Islet of Langerhans (tissue), 1 donor: ENCODE measurements at regions not wholly inside any gene's neighbourhood (a gene's known extent, or its start where the extent isn't known, plus 50 kb on each side); places are given as distances from the start of the nearest gene placed in this dataset.
"Not testable (repeated sequence)": the region's sequence is repeated elsewhere in the genome, so short reads cannot be mapped to it uniquely, and the experiment has no call there.

ENCODE experiments used
- FAIRE-seq: peaks from one replicate; lab custom pipeline; 2011; peaks lifted over from hg19 to GRCh38; lab: Jason Lieb, UNC

DNA sequence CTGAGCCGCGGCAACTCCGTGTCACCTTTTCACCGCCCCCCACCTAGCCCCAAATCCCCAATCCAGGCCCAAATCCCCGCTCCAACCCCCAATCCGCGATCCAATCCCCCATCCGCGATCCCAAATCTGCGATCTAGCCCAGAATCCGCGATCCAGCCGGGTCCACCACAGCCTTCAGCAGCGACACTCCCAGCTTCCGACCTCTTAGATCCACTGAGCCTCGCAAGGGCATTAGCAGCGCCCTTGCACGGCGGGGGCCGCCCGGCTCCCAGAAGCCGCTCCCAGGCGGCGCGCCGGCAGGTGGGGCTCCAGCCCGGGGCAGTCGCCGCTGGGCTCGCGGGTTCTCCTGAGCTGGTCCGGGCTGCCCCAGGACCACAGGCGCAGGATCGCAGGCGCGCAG lies 116.1 kb upstream of the TPTE start:
- not testable (repeated sequence) for FAIRE-seq

DNA sequence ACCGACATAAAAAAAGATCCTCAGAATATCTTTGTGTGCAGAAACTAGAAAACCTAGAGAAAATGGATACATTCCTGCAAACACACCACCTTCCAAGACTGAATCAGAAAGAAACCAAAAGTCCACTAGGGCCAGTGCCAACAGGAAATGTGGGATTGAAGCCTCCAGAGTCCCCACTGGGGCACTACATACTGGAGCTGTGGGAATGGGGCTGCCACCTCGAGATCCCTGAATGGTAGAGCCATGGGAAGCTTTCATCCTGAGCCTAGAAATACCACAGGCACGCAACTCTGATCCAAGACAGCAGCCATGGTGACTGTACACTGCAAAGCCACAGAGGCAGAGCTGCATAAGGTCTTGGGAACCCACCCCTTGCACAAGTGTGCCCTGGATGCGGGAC lies 111.6 kb upstream of the TPTE start:
- FAIRE-seq = not testable (repeated sequence)

DNA sequence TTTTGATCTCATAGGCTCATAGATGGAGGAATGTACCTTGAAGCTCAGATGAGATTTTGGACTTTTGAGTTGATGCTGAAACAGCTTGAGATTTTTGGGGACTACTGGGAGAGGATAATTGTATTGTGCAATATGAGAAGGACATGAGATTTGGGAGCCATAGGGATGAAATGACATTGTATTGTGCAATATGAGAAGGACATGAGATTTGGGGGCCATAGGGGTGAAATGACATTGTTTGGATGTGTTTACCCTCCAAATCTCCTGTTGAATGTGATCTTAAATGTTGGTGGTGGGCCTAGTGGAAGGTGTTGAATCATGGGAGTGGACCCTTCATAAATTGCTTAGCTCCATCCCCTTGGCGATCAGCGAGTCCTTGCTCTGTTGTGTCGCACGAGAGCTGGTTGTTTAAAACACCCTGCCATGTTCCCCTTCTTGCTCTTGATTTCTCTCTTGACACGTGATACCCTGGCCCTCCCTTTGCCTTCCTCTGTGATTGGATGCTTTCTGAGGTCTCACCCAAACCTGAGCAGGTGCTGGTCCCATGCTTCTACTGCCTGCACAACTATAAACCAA lies 110.9 kb upstream of the TPTE start:
- not testable (repeated sequence) for FAIRE-seq

DNA sequence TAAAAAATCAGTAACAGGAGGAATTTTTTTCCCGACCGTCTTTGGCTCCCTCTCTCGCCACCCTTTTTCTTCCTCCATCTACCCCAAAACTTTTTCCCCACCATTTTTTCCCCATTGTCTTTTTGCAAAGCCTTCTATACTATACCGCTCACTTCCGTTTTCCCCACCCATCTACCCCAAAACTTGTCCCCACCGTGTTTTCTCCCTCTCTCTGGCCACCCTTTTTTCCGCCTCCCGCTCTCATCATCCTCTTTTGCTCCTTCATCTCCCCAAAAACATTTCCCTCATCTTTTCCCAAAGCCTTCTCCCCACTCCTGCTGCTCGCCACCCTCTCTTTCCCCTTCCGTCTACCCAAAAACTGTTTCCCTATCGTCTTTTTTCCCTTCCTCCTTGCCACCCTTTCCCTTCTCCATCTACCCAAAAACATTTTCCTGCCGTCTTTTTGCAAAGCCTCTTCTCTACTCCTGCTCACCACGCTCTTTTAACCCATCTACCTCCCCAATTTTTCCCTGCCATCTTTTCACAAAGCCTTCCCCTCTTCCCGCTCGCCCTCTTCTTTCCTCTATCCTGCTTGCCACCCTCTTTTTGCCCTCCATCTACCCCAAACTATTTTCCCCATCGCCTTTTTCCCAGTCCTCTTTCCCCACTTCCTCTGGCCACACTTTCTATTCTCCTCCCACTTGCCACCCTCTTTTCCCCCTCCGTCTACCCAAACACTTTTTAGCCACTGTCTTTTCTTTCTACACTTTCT lies 109.4 kb upstream of the TPTE start:
- not testable (repeated sequence) for FAIRE-seq

DNA sequence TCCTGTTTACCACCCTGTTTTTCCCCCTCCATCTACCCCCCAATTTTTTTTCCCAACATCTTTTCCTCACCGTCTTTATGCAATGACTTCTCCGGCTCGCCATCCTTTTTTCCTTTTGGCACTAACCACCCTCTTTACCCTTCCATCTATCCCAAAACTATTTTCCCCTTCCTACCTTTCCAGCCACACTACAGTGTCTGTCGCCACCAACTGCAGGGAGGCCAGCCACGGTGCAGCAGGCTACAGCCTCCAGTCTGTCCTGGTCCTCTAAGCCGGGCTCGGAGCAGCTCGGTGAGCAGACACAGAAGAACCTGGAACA lies 108.5 kb upstream of the TPTE start:
- not testable (repeated sequence) for FAIRE-seq

DNA sequence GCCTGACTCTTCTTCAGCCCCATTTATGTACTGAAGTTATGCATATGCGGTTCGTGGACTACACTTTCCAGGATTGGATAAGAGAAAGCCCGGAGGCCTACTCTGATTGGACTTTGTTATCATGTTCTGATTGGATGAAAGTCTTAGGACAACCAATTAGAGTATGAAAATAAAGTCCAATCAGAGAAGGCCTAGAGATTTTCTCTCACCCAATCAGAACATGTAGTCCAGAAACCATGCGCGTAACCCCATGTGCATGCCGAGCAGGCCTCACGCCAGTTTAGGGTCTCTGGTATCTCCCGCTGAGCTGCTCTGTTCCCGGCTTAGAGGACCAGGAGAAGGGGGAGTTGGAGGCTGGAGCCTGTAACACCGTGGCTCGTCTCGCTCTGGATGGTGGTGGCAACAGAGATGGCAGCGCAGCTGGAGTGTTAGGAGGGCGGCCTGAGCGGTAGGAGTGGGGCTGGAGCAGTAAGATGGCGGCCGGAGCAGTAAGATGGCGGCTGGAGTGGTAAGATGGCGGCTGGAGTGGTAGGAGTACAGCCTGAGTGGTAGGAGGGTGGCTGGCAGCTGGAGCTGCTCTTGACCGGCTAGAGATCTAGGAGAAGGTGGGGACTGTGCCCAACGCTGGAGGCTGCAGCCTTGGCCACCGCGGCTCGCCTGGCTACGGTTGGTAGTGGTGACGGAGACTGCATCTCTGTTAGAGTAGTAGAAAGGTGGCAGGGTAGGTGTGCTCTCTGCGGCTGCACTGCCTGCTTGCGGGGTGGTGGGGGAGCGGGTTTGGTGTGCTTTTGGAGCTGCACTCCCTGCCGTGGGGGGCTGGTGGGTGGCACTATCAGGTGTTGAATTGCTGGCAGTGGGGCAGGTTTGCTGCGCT lies 107.9 kb upstream of the TPTE start:
- FAIRE-seq = not testable (repeated sequence)

DNA sequence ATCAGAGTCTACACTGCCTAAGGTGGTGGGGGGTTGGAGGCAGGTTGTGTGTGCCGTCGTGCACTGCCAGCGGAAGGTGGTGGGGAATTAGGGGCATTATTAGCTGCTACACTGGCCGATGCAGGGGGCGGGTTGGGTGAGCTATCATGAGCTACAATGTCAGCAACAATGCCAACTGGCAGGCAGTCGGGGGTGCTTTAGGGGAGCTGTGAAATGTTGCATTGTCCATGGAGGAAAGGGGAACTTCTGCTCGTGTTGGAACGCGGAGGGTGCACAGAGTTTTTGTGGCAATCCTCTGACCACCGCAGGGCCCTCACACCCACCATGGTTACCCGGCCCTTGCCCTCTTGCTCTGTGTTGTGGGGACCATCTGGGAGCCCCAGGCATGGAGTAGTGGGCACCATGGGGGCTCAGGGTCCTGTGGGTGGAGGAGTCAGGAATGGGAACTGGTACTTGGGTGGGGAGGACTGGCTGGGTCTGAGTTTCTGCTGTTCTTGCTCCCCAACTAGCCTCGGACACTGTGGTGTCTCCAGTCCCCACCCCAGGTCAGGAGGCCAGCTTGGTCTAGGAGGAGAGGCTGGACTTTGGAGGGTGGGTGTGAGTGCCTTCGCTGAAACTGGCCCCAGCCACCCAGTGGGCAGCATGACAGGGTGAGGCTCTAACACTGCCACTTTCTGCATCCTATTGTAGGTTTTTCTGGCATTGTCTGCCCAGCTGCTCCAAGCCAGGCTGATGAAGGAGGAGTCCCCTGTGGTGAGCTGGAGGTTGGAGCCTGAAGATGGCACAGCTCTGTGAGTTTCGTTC lies 107.1 kb upstream of the TPTE start:
- not testable (repeated sequence) for FAIRE-seq

DNA sequence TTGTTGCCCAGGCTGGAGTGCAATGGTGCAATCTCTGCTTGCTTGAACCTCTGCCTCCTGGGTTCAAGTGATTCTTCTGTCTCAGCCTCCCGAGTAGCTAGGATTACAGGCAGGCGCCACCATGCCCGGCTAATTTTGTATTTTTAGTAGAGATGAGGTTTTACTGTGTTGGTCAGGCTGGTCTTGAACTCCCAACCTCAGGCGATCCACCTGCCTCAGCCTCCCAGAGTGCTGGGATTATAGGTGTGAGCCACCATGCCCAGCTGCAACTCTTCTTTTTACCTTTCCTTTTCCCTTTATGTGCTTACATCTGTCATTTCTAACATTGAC lies 106.5 kb upstream of the TPTE start:
- FAIRE-seq = not testable (repeated sequence)

DNA sequence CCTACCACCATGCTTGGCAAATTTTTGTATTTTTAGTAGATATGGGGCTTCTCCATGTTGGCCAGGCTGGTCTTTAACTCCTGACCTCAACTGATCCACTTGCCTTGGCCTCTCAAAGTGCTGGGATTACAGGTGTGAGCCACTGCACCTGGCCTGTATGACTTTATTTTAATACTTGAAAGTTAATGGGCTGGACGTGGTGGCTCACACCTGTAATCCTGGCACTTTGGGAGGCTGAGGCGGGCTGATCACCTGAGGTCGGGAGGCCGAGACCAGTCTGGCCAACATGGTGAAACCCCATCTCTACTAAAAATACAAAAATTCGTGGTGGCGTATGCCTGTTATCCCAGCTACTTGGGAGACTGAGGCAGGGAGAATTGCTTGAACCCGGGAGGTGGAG lies 105.9 kb upstream of the TPTE start:
- FAIRE-seq = not testable (repeated sequence)

DNA sequence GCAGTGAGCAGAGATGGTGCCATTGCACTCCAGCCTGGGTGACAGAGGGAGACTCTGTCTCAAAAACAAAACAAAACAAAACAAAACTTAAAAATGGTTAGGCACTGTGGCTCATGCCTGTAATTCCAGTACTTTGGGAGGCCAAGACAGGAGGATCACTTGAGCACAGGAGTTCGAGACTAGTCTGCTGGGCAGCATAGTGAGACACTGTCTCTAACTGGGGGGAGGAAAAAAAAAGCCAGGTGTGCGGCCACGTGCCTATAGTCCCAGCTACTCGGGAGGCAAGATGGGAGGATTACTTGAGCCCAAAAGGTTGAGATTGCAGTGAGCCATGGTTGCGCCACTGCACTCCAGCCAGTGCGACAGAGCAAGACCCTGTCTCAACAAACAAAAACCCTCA lies 105.5 kb upstream of the TPTE start:
- not testable (repeated sequence) for FAIRE-seq

DNA sequence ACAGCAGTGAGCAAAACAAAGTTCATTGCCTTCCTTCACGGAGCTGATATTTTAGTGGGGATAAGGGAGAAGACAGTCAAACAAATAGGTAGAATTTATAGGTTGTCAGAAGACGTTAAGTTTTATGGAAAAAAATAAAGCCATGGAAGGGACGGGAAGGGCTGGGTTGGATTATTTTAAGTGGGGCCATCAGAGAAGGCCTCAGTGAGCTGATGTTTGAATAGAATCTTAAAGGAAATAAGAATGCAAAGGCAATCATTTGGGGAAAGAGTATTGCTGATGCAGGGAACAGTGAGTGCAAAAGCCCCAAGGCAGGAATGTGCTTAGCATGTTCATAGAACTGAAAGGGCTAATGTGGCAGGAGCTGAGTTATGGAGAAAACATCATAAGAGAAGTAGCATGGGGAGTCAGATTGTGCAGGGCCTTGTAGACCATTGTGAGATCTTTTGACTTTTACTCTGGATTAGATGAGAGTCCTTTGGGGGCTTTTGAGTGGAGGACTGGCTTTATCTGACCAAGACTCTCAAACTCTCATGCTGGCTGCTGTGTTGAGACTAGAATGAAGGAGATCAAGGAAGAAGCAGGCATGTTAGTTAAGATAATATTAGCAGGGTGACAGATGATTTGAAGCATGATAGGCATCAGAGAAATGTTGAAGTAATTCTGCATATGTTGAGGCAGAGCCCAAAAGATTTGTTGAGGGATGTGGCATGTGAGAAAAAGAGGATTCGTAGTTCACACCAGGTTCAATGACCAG lies 104.5 kb upstream of the TPTE start:
- not testable (repeated sequence) for FAIRE-seq

DNA sequence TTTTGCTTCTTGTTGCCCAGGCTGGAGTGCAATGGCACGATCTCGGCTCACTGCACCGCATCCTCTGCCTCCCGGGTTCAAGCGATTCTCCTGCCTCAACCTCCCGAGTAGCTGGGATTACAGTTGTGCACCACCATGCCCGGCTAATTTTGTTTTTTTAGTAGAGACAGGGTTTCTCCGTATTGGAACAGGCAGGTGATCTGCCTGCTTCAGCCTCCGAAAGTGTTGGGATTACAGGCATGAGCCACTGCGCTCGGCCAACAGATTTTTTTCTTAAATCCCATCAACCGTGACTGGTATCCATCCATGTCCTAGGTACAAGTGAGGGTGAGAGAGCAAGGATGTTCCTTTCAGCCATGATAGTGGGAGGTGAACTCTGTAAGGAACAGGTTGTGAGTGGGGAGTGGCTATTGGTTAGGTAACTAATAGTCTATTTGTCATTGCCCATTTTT lies 103.8 kb upstream of the TPTE start:
- not testable (repeated sequence) for FAIRE-seq

DNA sequence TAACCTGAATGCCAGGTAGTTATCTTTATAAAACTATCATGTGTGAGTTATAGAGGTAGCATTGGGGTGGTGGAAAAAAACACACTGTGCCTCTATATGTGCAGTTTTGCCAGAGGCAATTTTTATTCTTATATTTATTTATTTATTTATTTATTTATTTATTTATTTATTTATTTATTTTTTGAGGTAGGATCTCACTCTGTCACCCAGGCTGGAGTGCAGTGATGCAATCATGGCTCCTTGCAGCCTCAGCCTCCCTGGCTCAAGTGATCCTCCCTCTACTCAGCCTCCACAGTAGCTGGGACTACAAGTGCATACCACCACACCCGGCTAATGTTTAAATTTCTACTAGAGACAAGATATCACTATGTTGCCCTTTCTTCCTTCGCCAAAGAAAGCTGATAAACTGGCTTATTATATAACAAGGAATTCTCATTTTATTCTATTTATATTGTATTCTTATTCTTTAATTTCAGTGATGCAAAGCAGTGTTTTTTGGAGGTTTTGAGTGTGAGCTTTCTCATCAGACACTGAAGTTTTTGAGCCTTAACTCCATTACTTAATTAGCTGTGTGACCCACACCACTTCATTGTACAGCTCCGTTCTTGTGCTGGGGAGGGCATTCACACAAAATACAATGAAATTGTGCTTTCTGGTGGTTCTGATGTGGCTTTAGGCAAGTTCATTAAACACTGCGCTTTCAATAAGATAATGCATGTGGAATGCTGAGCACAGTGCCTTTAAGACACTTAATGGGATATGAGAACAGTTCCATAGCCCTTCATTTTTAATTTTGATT lies 102.9 kb upstream of the TPTE start:
- not testable (repeated sequence) for FAIRE-seq

DNA sequence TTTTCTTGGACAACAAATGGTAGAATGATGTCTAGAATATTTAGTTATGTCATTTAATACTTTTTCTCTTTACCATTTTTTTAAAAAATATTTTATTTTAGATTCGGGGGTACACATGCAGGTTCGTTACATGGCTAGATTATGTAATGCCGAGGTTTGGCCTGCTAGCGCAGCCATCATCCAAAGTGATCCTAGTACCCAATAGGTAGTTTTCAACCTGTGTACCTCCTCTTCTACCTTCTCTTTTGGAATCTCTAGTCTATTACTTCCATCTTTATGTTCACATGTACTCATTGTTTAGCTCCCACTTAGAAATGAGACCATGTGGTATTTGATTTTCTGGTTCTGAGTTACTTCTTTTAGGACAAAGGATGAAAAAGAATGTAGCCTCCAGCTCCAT lies 100.2 kb upstream of the TPTE start:
- FAIRE-seq = not testable (repeated sequence)

DNA sequence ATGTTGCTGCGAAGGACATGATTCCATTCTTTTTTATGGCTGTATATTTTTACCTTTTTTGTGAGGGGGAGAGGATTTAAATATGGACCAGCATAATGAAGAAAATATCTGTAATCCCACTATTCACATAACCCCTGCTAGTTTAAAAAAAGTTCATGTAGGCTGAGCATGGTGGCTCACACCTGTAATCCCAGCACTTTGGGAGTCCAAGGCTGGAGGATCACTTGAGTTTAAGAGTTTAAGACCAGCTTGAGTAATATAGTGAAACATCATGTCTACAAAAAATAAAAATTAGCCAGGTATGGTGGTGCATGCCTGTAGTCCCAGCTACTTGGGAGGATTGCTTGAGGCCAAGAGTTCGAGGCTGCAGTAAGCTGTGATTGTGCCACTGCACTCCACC lies 99.8 kb upstream of the TPTE start:
- FAIRE-seq = not testable (repeated sequence)

DNA sequence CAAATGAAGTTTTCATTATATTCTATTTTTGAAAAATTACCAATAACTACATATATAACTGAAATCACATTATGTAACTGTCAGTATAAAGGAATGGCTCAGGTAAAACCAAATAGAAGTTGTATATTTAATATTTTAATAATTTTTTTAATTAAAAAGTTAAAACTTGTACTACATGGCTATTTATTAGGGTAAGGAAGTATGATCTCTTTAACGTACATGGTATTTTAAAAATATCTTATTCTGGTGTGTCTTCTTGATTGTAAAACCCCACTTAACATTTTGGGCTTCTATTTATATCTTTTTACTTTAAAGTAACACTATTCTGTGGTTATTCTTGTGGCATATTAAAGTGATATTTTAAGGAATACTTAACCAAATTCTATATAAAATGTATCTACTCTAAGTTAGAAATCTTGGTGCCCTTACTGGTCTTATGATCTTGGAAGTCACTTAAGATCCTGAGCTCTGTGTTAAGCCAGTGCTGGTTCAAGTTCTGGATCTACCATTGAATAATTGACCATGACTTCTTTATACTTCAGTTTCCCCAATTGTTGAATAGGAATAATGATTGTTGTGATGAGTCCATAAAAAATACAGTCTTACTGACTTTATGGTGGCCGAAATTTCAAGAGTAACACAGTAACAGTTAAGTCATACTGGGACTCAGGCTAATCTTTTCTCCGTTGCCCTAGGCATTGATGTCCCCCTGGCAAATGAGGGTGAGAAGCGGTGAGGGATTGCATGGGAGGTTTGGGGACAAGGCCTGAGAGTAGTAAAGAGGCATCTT lies 97.1 kb upstream of the TPTE start:
- not testable (repeated sequence) for FAIRE-seq

DNA sequence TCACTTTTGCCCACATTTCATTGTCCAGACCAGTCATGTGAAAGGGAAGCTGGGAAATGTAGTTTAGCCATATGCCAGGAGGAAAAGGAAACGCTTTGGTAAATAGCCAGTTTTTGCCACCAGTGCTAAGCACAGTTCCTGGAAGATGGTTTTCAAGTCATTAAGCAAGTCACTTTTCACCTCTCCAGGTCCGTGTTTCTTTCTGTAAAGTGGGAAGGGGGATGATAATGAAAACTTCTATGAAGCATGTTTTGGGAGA lies 96.6 kb upstream of the TPTE start:
- not testable (repeated sequence) for FAIRE-seq

DNA sequence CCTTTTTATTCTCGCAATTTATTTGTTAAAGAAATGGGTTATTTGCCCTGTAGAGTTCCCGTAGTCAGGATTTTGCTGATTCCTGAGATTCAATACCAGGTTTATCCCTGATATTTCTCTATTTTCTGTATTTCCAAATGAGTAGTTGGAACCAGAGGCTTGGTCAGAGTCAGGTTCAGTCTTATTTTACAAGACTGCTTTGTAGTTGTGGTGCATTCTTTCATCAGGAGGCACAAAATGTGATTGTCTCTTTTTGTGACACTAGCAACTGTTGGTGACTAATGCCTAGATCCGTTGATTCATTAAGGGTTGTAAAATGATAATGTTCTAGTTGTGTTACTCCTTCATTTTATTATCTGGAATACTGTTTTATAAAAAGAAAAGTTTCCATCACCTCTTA lies 95.5 kb upstream of the TPTE start:
- FAIRE-seq = no peak

DNA sequence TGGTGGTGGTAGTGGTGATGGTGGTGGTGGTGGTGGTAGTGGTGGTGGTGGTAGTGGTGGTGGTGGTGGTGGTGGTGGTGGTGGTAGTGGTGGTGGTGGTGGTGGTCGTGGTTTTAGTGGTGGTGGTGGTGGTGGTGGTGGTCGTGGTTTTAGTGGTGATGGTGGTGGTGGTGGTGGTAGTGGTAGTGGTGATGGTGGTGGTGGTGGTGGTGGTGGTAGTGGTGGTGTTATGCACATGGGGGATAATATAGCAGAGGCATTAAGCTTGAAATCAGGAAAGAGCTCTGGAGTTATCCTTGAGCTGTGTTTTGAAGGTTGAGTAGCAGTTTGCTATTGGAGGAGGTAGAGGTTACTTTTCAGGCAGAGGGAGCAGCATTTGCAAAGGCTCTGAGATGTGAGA lies 94.6 kb upstream of the TPTE start:
- not testable (repeated sequence) for FAIRE-seq

DNA sequence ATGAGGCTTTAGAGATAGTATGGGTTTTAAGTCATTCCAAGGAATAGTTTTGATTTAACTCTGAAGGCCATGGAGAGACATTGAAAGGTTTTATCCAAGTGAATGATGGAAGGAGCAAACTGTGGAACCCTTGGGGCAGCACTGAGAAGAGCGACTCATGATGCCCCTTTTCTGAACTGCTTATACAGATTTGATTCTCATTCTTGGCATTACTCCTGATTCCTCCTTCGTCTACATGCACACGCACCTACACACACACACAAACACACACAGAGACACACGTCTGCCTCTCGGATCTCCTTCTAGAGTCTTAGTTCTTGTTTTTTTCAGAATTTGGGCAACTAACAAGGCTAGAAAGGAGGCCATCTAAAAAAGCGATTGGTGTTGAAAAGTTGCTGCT lies 94.1 kb upstream of the TPTE start:
- FAIRE-seq = not testable (repeated sequence)
